NCI-H187 (cell line): ENCODE measurements at regions not wholly inside any gene's neighbourhood (a gene's known extent, or its start where the extent isn't known, plus 50 kb on each side); places are given as distances from the start of the nearest gene placed in this dataset.
"Not testable (repeated sequence)": the region's sequence is repeated elsewhere in the genome, so short reads cannot be mapped to it uniquely, and the experiment has no call there.

Experiments
- DNase-seq, 2 experiments: peaks; one replicate each; lab custom pipeline; 2025; lab: John Stamatoyannopoulos, UW

- no peak for DNase-seq
Observed at GRCh38 chr15:79606831-79607355, 174.8 kb downstream of the MINAR1 start.

- no peak for DNase-seq
Observed at GRCh38 chr15:79608066-79608864, 176.1 kb downstream of the MINAR1 start.

- no peak for DNase-seq
Observed at GRCh38 chr15:79609506-79609905, 177.4 kb downstream of the MINAR1 start.

GRCh38 chr15:79610021-79610420, 177.9 kb downstream of the MINAR1 start:
- no peak for DNase-seq

GRCh38 chr15:79615754-79616153, 183.6 kb downstream of the MINAR1 start:
- no peak for DNase-seq

- DNase-seq, result no peak
Observed at GRCh38 chr15:79617071-79617470, 184.9 kb downstream of the MINAR1 start.

- no peak for DNase-seq
Observed at GRCh38 chr15:79620112-79620857, 188.1 kb downstream of the MINAR1 start.

GRCh38 chr15:79621805-79622204, 189.7 kb downstream of the MINAR1 start:
- not testable (repeated sequence) for DNase-seq

- no peak for DNase-seq
Observed at GRCh38 chr15:79623488-79623887, 191.4 kb downstream of the MINAR1 start.

- no peak for DNase-seq
Observed at GRCh38 chr15:79629687-79630086, 197.6 kb downstream of the MINAR1 start.

- no peak for DNase-seq
Observed at GRCh38 chr15:79632457-79632856, 200.3 kb downstream of the MINAR1 start.

GRCh38 chr15:79635149-79635771, 203.1 kb downstream of the MINAR1 start:
- DNase-seq, result no peak

GRCh38 chr15:79635897-79636561, 203.9 kb downstream of the MINAR1 start:
- no peak for DNase-seq

GRCh38 chr15:79640206-79640605, 208.1 kb downstream of the MINAR1 start:
- DNase-seq, result no peak

- no peak for DNase-seq
Observed at GRCh38 chr15:79641841-79642240, 209.7 kb downstream of the MINAR1 start.

- DNase-seq, result no peak
Observed at GRCh38 chr15:79643393-79643792, 211.3 kb downstream of the MINAR1 start.

- no peak for DNase-seq
Observed at GRCh38 chr15:79644091-79644490, 212.0 kb downstream of the MINAR1 start.

GRCh38 chr15:79652972-79653371, 220.8 kb downstream of the MINAR1 start:
- not testable (repeated sequence) for DNase-seq

GRCh38 chr15:79653533-79653932, 221.4 kb downstream of the MINAR1 start:
- DNase-seq, result no peak

- no peak for DNase-seq
Observed at GRCh38 chr15:79656151-79657000, 224.2 kb downstream of the MINAR1 start.

GRCh38 chr15:79657722-79658121, 225.6 kb downstream of the MINAR1 start:
- no peak for DNase-seq
